AG04450 (cell line): ENCODE measurements at regions not wholly inside any gene's neighbourhood (a gene's known extent, or its start where the extent isn't known, plus 50 kb on each side); places are given as distances from the start of the nearest gene placed in this dataset.

ENCODE experiments used
- CTCF ChIA-PET: fragments of 300-600, 350-600 bp; formaldehyde crosslinking; extraction: SDS; loops from one replicate; lab custom pipeline; 2022; ENCODE audit warnings: antibody characterized with exemption, inconsistent platforms; lab: Charles Lee
- POLR2A ChIA-PET: fragments of 350-600 bp; formaldehyde crosslinking; extraction: SDS; loops from one replicate; lab custom pipeline; 2021; ENCODE audit warnings: antibody characterized with exemption, inconsistent platforms; lab: Yijun Ruan, JAX
- DNase-seq: peaks from one replicate; pipeline ENCODE4 v3.0.0-alpha.2; 2011; ENCODE audit warnings: low read depth, low spot score
- H3K27ac ChIP-seq: one replicate; pipeline ENCODE4 v1.5.1; 2012; ENCODE audit warnings: low read depth, low read length, control low read depth
- H3K27me3 ChIP-seq: one replicate; pipeline ENCODE4 v1.6.0; 2012; ENCODE audit warnings: low read length; ENCODE audit not compliant: control insufficient read depth, insufficient read depth
- H3K4me3 ChIP-seq: 2 replicates; pipeline ENCODE4 v1.5.1; 2011; ENCODE audit warnings: mild to moderate bottlenecking, low read depth, low read length, control low read depth
- H3K9me3 ChIP-seq: 2 replicates; pipeline ENCODE4 v1.5.1; 2012; ENCODE audit warnings: low read length; ENCODE audit not compliant: control insufficient read depth, insufficient read depth
- TF ChIP-seq, protein P1 (sequence below): IDR thresholded peaks from 2 replicates; pipeline ENCODE4 v1.5.1; 2011; ENCODE audit warnings: low read depth, low read length, control low read depth, inconsistent platforms

DNA sequence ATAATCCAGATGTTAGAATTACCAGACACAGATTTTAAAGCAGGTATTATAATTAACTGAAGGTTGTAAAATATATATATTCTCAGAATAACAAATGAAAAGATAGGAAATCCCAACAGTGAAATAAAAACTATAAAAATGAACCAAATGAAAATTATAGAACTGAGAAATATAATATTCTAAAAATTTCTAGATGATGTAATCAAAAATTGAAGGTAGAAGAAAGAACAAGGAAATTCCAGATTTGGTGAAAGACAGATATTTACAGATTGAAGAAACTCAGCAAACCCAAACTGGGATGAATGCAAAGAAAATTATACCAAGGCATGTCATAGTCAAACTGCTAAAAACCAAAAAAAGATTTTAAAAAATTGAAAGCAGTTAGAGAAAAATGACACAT, 729.4 kb downstream of the MATN1 start:
- H3K9me3 ChIP-seq: peaks cover 3% of the 10 kb centered on the region; the same call in 1 of the 2 replicates
- ChIA-PET CTCF (no interaction called here), POLR2A (no interaction called here)
- no peak overlapping the region for H3K27ac ChIP-seq
- no peak for DNase-seq
- H3K27me3 ChIP-seq: no peaks in the 10 kb centered on the region
- TF ChIP-seq, protein P1, sequence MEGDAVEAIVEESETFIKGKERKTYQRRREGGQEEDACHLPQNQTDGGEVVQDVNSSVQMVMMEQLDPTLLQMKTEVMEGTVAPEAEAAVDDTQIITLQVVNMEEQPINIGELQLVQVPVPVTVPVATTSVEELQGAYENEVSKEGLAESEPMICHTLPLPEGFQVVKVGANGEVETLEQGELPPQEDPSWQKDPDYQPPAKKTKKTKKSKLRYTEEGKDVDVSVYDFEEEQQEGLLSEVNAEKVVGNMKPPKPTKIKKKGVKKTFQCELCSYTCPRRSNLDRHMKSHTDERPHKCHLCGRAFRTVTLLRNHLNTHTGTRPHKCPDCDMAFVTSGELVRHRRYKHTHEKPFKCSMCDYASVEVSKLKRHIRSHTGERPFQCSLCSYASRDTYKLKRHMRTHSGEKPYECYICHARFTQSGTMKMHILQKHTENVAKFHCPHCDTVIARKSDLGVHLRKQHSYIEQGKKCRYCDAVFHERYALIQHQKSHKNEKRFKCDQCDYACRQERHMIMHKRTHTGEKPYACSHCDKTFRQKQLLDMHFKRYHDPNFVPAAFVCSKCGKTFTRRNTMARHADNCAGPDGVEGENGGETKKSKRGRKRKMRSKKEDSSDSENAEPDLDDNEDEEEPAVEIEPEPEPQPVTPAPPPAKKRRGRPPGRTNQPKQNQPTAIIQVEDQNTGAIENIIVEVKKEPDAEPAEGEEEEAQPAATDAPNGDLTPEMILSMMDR: no peak
- no peak overlapping the region for H3K4me3 ChIP-seq

DNA sequence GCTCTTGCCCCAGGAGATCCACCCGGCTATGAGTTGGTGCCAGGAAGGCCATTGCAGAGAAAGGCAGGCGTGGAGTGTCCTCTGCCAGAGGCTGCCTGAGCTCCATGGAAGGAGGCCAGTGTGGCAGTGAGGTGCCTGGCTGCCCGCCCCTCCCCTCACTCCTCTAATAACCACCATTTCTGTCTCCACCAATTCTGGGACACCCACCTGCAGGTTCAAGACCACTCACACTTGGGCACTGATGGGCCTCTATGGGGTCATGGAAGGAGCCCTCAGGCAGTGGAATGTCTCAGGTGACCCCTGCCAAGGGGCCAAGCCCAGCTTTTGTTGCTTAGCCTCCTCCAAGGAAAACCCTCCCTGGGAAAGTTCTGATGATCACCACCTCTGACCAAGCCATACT, 731.6 kb downstream of the MATN1 start:
- POLR2A ChIA-PET: no interaction called here
- Histone ChIP-seq H3K27ac (no peak overlapping the region), H3K9me3 (peaks cover 3% of the 10 kb centered on the region; the same call in 1 of the 2 replicates), H3K4me3 (no peak overlapping the region), H3K27me3 (no peaks in the 10 kb centered on the region)
- CTCF ChIA-PET: no interaction called here
- TF ChIP-seq, protein P1: no peak
- no peak for DNase-seq

DNA sequence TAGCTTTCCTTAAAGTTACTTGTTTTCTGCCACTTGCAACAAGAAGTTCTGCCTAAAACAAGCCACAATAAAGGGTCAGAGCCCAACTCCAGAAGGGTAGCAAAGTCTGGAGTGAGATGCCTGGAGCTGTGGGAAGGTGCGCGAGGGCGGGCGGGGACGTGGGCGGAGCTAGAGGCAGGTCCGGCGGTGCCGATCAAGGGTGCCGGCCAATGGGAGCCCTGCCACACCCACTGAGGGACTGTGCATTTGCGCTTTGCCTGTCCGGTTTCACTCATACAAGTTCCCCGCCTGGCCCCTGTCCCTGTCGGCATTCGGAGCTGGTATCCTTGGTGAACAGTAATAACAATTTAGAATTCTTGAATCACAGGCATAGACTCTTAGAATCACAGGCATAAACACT, 732.4 kb downstream of the MATN1 start:
- TF ChIP-seq, protein P1: no peak
- CTCF ChIA-PET: no interaction called here
- POLR2A ChIA-PET: no interaction called here

DNA sequence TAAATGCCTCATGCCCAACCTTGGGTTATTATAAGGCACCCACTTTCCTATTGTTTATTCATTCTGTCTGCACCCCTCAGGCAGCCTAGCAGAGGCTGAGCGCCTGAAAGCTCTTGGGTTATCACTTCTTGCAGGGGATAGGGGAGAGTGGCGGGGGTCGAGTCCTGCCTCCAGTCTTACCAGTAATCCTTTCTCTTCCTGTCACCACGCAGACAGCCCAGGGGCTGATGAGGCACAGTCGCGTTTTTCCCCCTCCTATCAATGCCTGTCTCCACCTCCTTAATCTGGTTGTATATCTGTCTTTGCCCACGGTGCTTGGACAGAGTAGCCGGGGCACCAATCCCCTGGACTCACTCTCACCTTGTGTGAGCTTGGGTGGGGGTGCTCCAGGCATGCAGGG, 733.1 kb downstream of the MATN1 start:
- no peak overlapping the region for H3K4me3 ChIP-seq
- POLR2A ChIA-PET: no interaction called here
- CTCF ChIA-PET: no interaction called here
- no peak overlapping the region for H3K27ac ChIP-seq
- TF ChIP-seq, protein P1: no peak
- no peak for DNase-seq
- H3K27me3 ChIP-seq: no peaks in the 10 kb centered on the region
- H3K9me3 ChIP-seq: peaks cover 3% of the 10 kb centered on the region; the same call in 1 of the 2 replicates

More for the DNA sequence above, 732.4 kb downstream of the MATN1 start:
- no peak overlapping the region for H3K27ac ChIP-seq
- peaks cover 3% of the 10 kb centered on the region; the same call in 1 of the 2 replicates for H3K9me3 ChIP-seq
- no peak for DNase-seq
- no peaks in the 10 kb centered on the region for H3K27me3 ChIP-seq
- H3K4me3 ChIP-seq: no peak overlapping the region

DNA sequence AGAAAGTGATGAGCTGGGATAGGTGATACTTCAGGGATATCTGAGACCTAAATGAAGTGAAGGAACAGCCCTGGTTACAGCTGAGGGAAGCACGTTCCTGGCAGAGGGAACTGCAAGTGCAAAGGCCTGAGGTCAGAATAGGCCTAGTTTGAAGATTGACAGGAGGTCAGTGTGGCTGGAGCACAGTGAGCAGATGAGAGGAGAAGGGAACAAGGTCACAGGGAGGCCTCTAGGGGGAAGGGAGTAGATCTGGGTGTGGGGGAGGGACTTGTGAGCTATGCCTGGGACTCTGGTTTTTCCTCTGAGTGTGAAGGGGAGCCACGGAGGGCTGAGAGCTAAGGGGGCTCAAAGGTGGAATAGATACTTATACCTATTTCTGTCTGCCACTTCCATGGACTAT, 736.4 kb downstream of the MATN1 start:
- CTCF ChIA-PET: no interaction called here
- POLR2A ChIA-PET: interaction anchor here (0.6 kb wide), 1 partner anchor 21 kb away, joined by 3 read pairs; no protein-coding TSS in a partner anchor
- Histone ChIP-seq H3K27ac (no peak overlapping the region), H3K4me3 (no peak overlapping the region), H3K27me3 (peaks cover 2% of the 10 kb centered on the region), H3K9me3 (no peaks in the 10 kb centered on the region)
- TF ChIP-seq, protein P1: no peak
- no peak for DNase-seq
